Thyroid gland (tissue), 4 donors: ENCODE measurements at regions not wholly inside any gene's neighbourhood (a gene's known extent, or its start where the extent isn't known, plus 50 kb on each side); places are given as distances from the start of the nearest gene placed in this dataset.

Experiments
- DNase-seq, 2 donors: peaks; one replicate each; pipeline ENCODE4 v3.0.0-alpha.2; 2019
- H3K27ac ChIP-seq, 3 donors: fragments of 200-600 bp; sonication (generic); 1 replicate in 2 of 3; 2 replicates in 1 of 3; pipeline ENCODE4 v1.5.1; 2016 to 2019; ENCODE audit warnings: mild to moderate bottlenecking in 1 of 3, moderate library complexity in 1 of 3
- H3K27me3 ChIP-seq: fragments of 200-600 bp; sonication (generic); one replicate; pipeline ENCODE4 v1.5.1; 2019
- H3K36me3 ChIP-seq, 2 donors: fragments of 200-600 bp; sonication (generic); one replicate each; pipeline ENCODE4 v1.5.1; 2016 to 2019
- H3K4me1 ChIP-seq, 2 donors: fragments of 200-600 bp; sonication (generic); one replicate each; pipeline ENCODE4 v1.5.1; 2017 to 2019
- H3K4me3 ChIP-seq, 3 donors: fragments of 200-600 bp; sonication (generic); replicated peaks in 1 of 3; 1 replicate in 2 of 3; 2 replicates in 1 of 3; pipeline ENCODE4 v1.5.1; 2016; ENCODE audit warnings: mild to moderate bottlenecking in 1 of 3
- H3K9me3 ChIP-seq: fragments of 200-600 bp; sonication (generic); one replicate; pipeline ENCODE4 v1.5.1; 2017
- POLR2A ChIP-seq, 2 donors: fragments of 450-650 bp; IDR thresholded peaks; one replicate each; pipeline ENCODE4 v1.6.1; 2017; ENCODE audit warnings: antibody characterized with exemption in 2 of 2, mild to moderate bottlenecking in 2 of 2, moderate library complexity in 1 of 2
- WGBS, 2 donors: methylation state at CpG; one replicate each; pipeline ENCODE4 v1.1.5; 2017; 5-methylcytosine and 5-hydroxymethylcytosine counted together
- intact Hi-C: fragments of 100-400 bp; cut with DNase I; formaldehyde crosslinking; loops from one replicate; pipeline ENCODE4 v1.15.1; 2023
- TF ChIP-seq, protein P1 (sequence below), 6 experiments: fragments of 200-600 bp in 3 of 6; fragments of 450-650 bp in 3 of 6; sonication (generic) in 3 of 6; IDR thresholded peaks; one replicate each; pipeline ENCODE4 v1.5.1; 2016 to 2019; ENCODE audit warnings: antibody characterized with exemption in 6 of 6, mild to moderate bottlenecking in 2 of 6, inconsistent platforms in 1 of 6, moderate library complexity in 1 of 6

DNA sequence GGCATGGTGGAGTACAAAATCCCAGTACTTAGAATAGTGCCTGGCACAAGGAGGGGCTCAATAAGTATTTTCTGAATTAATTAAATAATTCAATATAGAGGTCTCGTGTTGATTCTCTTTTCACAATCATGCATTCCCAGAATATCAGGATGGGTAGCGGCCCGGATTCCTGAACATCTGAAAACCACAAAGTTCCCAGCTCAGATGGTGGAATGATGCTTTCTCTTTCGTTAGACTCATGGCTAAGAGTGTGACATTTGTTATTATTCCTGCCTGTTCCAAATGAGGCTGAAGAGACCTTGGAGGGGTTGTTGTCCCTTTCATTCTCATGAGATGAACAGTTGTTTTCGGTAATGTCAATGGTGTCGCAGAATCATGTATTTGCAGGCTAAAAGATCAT, 95.4 kb upstream of the LIFR start:
- Histone ChIP-seq H3K9me3 (no peaks in the 10 kb centered on the region), H3K4me1 (peaks cover 9 to 25% of the 10 kb centered on the region in 2 donors), H3K4me3 (no peak overlapping the region), H3K27ac (peak overlapping the region in 1 of 3 donors; percentile 50), H3K27me3 (no peaks in the 10 kb centered on the region), H3K36me3 (no peaks in the 10 kb centered on the region)
- DNase-seq: no peak
- intact Hi-C loops: no loop called here
- no peak for TF ChIP-seq POLR2A (IDR thresholded peaks at IDR 0.05)
- TF ChIP-seq, protein P1, sequence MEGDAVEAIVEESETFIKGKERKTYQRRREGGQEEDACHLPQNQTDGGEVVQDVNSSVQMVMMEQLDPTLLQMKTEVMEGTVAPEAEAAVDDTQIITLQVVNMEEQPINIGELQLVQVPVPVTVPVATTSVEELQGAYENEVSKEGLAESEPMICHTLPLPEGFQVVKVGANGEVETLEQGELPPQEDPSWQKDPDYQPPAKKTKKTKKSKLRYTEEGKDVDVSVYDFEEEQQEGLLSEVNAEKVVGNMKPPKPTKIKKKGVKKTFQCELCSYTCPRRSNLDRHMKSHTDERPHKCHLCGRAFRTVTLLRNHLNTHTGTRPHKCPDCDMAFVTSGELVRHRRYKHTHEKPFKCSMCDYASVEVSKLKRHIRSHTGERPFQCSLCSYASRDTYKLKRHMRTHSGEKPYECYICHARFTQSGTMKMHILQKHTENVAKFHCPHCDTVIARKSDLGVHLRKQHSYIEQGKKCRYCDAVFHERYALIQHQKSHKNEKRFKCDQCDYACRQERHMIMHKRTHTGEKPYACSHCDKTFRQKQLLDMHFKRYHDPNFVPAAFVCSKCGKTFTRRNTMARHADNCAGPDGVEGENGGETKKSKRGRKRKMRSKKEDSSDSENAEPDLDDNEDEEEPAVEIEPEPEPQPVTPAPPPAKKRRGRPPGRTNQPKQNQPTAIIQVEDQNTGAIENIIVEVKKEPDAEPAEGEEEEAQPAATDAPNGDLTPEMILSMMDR (IDR thresholded peaks at IDR 0.05): no peak
- WGBS, 2 donors: 95% methylated on average over 6 of the region's 6 CpGs

- TF ChIP-seq, protein P1 (IDR thresholded peaks at IDR 0.05): no peak
- peak in 1 of 2 donors; percentile 55 for TF ChIP-seq POLR2A (IDR thresholded peaks at IDR 0.05)
- H3K36me3 ChIP-seq: no peaks in the 10 kb centered on the region
- H3K4me1 ChIP-seq: peaks cover 9 to 25% of the 10 kb centered on the region in 2 donors
- WGBS, 2 donors: 42 to 59% methylated on average over 2 of the region's 2 CpGs
- intact Hi-C loops: no loop called here
- peak; percentile 81 for DNase-seq
- no peaks in the 10 kb centered on the region for H3K27me3 ChIP-seq
- H3K4me3 ChIP-seq: no peak overlapping the region
- H3K27ac ChIP-seq: peak overlapping the region; percentile 34 to 79 (median 57)
- H3K9me3 ChIP-seq: no peaks in the 10 kb centered on the region
Measured at GRCh38 chr5:38653389-38653788, 96.9 kb upstream of the LIFR start.

GRCh38 chr5:38655691-38656090, 99.2 kb upstream of the LIFR start:
- intact Hi-C loops: no loop called here
- Histone ChIP-seq H3K27ac (no peak overlapping the region), H3K4me3 (no peak overlapping the region), H3K27me3 (no peaks in the 10 kb centered on the region), H3K36me3 (no peaks in the 10 kb centered on the region), H3K9me3 (no peaks in the 10 kb centered on the region), H3K4me1 (peaks cover 9 to 20% of the 10 kb centered on the region in 2 donors)
- WGBS, 2 donors: 93 to 98% methylated on average over 6 of the region's 6 CpGs
- no peak for DNase-seq
- TF ChIP-seq, protein P1 (IDR thresholded peaks at IDR 0.05): no peak
- no peak for TF ChIP-seq POLR2A (IDR thresholded peaks at IDR 0.05)

DNA sequence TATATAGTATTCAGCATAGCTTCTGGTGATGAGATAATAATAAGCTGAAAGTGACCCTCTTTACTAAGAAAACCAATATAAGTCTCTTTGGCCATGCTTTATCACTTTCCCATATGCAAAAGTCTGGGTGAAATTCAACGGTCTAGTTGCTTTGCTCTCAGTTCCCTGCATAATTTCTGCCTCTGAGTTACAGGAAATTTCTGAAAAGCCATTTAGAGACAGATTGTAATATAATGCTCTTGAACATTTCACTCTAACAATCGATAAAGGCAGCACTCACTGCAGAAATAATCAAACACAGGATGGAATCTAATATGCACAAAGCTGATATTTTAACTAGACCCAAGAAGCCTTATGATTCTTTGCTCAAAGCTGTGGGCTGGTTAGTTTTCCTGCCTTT, 100.1 kb upstream of the LIFR start:
- Histone ChIP-seq H3K4me3 (no peak overlapping the region), H3K36me3 (no peaks in the 10 kb centered on the region), H3K4me1 (peaks cover 13 to 21% of the 10 kb centered on the region in 2 donors), H3K27ac (no peak overlapping the region), H3K9me3 (no peaks in the 10 kb centered on the region), H3K27me3 (no peaks in the 10 kb centered on the region)
- WGBS, 2 donors: 66 to 72% methylated on average over 2 of the region's 2 CpGs
- TF ChIP-seq POLR2A (IDR thresholded peaks at IDR 0.05): no peak
- TF ChIP-seq, protein P1 (IDR thresholded peaks at IDR 0.05): no peak
- no peak for DNase-seq
- intact Hi-C loops: no loop called here

- H3K27ac ChIP-seq: no peak overlapping the region
- H3K4me1 ChIP-seq: peaks cover 17 to 23% of the 10 kb centered on the region in 2 donors
- no peak overlapping the region for H3K4me3 ChIP-seq
- no peak for DNase-seq
- intact Hi-C loops: no loop called here
- WGBS, 2 donors: 93 to 98% methylated on average over 2 of the region's 2 CpGs
- H3K9me3 ChIP-seq: no peaks in the 10 kb centered on the region
- H3K27me3 ChIP-seq: no peaks in the 10 kb centered on the region
- TF ChIP-seq, protein P1 (IDR thresholded peaks at IDR 0.05): no peak
- no peak for TF ChIP-seq POLR2A (IDR thresholded peaks at IDR 0.05)
- no peaks in the 10 kb centered on the region for H3K36me3 ChIP-seq
Measured at GRCh38 chr5:38657020-38657419, 100.6 kb upstream of the LIFR start.
